Activated CD8-positive, alpha-beta memory T cell treated with anti-CD3 and anti-CD28 coated beads, Interleukin-2, amount 50 U/mL, for 48 hours (primary cell): ENCODE measurements at regions not wholly inside any gene's neighbourhood (a gene's known extent, or its start where the extent isn't known, plus 50 kb on each side); places are given as distances from the start of the nearest gene placed in this dataset.
A peak's percentile ranks its signal among the peaks of the same experiment; 100 is the strongest.

Experiments
- DNase-seq: peaks from one replicate; pipeline ENCODE4 v3.0.0-alpha.2; 2020

DNA sequence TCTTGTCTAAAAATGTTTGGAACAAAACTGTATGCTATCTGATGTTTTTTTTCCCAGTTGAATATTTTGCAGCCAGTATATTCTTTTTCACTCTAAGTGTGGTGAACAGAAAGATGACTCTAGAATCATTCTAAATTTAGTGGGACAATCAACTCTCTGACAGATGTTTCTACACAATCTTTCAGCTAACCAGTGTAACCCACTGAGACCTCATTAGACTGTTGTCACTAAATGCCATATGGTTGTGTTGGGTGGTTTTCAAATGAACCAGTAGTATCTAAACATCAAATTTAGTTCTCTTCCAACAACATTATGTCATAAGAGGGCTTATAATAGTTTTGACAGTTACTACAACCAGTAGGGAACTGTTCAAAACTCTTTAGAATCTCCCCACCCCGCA, 129.6 kb upstream of the PRLR start:
- no peak for DNase-seq

DNA sequence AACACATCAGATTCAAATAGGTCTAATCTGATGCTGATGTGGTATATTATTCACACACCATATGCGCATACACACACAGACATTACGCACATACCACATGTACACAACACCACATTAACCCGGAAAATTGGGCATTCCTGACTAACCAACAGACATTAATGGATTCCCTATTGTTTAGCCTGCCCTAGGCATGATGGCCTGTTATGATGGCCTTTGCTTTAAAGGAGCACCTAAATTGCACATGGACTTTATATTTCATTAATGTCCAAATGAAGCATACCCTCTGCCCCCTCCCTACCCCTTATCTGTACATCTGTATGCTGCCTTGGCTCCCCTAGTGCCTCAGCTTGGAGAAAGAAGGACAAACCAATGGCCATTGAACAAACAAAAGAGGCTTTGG, 127.7 kb upstream of the PRLR start:
- DNase-seq, result no peak

DNA sequence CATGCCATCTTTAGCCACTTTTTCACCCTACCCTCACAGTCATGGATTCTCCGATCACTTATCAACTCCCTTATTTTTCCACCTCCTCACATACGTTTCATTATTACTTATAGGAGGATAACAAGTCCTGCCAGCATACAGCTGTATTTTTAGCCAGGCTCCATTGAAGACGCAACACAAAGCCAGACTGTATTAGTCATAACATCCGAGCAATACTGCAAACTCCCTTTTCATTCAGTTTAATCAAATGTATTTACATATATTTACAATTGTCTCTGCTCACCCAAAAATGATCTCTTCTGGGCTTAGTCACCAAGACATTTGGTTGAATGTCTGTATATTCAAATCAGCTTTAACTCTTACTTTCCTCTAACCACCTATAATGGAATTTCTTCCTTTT, 126.4 kb upstream of the PRLR start:
- DNase-seq, result no peak

DNA sequence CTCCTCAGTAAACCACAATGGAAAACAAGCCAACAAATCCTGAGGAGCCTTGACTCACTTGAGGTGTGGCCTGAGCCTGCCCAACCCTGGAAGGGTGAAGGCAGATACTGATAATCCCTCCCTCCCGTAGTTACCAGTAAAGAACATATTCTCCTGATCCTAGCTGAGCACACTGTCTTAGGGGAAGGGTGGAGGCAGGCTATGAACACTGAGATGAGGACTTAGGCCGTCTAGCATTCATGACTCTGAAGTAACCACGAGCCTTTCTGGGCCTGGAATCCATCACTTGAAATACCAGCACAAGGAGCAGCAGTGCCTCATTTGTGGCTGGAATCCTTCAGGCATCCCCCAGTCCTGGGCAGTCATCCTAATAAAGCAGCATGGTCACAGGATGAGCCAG, 124.5 kb upstream of the PRLR start:
- DNase-seq, result no peak

DNA sequence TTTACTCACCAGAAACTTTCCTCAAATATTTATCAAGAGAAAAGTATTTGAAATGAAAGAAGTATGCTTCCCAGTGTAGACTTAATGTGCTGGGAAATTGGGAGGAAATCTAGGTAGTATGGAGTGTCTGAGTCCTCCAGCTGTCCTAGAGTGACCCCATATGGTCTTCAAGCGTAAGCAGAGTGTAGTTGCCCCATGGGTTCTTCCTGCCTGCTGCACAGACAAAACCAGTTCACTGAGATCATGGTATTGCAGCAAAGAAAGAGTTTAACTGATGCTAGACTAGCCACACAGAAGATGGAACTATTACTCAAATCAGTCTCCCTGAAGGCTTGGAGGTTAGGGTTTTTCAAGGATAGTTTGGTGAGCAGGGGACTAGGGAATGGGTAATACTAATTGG, 114.9 kb upstream of the PRLR start:
- DNase-seq, result no peak

DNA sequence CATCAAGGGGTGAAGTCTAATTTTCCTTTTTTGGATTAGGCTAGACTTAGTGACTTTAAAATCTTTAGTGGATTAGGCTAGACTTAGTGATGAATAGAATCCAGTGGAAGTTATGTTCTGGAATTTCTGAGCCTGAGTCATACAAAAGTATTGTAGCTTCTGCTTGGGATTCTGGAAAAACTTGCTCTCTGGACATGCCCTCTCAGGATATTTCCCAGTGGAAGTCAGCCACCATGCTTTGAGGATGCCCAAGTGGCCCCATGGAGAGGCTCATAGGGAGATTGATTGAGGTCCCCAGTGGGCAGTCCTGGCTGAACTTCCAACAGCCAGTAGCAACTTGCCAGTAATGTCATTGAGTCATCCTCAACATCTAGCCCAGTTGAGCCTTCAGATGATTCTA, 112.4 kb upstream of the PRLR start:
- DNase-seq, result no peak

DNA sequence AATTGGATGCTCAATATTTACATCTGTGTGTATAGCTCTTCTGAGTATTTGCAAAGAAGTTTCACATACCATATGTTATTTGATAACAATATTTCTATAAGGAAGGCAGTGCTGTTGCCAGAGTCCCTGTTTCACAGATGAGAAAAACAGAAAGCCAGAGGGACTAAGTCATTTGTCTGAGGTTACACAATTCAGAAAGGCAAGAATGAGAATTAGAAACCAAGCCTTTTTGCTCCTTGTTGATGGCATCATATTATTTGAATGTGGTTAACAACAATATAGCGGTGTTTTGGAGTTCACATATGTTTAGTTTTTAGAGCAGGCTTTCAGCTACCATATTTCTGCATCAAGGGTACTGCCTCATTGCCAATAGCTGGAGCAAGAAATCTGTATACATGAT, 110.9 kb upstream of the PRLR start:
- DNase-seq, result no peak

DNA sequence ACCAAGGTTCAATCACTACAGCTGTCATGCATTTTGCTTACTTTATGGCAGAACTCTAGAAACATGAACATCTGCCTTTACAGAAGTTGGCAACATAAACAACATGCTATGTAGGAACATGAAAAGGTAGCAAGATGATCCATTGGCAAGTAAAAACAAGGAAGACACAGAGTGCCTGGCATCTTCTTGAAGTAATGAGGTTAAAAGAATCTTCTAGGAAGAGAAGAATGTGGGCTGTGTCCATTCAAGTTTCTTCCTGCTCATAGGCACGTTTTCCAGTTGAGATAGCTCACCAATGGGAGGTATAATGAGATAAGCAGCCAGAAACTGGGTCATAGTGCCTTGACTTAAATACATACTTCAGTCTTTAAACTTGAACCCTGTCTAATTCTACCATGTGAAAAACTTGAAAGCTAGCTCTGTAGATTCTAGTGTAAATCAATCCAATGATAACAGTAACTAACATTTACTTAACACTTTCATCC, 109.4 kb upstream of the PRLR start:
- no peak for DNase-seq

DNA sequence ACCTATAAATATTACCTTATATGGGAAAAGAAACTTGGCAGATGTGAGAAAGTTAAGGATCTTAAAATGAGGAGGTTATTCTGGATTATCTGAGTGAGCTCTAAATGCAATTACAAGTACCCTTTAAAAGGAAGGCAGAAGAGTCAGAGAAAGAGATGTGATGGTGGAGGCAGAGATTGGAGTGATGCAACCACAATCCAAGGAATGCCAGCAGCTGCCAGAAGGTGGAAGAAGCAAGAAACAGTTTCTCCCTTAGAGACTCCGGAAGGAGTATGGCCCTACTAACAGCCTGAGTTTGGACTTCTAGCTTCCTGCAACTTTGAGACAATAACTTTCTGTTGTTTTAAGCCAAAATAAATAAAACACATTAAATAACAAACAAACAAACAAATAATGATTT, 108.7 kb upstream of the PRLR start:
- DNase-seq, result no peak

DNA sequence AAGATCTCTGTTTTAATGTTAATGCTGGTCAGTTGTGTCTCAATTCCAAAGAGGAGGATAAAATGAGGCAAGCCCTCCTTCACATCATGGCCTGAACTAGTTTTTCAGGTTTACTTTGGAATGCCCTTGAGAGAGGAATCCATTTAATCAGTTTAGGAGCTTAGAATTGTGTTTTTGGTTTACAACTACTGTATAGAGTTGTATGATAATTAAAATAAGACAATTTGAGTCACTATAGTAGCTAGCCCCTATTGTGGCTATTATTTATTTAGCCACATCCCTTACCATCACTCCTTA, 107.8 kb upstream of the PRLR start:
- no peak for DNase-seq

DNA sequence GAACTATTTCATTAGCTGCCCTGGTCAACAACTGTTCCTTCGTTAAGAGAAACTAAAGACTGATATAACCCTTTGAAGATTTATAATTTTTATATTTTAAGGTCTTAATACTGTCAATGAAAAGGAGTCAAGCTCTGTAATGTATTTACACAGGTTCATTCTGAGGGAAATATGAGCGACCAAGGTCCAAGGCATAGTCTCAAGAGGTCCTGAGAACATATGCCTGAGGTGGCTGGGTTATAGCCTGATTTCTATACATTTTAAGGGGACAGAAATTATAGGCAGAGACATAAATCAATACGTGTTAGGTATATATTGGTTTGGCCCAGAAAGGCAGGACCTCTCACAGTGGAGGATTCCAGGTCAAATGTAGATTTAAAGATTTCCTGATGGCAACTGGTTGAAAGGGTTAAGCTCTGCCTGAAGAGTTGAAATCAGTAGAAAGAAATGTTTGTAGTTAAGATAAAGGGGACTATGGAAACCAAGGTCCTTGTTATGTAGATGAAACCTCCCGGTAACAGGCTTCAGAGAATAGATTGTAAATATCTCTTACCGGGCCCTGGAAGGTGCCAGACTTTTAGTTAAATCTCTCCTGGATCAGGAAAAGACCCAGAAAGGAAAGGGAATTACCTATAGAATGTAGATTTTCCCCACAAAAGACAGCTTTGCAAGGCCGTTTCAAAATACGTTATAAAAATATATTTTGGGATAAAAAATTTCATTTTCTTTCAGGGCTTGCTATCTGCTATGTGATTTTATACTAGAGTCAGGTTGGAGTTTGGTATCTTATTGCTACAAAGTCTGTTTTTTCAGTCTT, 107.3 kb upstream of the PRLR start:
- DNase-seq, result no peak

DNA sequence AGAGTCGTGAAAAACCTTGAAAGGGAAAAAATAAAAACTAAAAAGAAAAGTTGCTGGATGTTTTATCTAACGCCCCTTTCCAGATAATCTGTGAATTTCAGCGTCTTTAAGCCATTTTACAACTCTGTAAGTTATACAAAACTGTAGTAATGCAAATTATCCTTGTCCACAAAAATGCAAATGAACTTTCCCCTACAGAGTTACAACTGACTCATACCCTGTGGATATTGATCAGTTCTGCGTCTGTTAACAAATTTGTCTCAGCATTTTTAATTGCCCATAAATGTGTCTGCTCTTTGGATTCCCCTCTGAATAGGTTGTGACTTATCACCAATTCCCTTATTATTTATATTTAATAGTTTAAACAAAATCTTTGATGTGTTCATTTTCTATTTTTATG, 105.9 kb upstream of the PRLR start:
- no peak for DNase-seq

DNA sequence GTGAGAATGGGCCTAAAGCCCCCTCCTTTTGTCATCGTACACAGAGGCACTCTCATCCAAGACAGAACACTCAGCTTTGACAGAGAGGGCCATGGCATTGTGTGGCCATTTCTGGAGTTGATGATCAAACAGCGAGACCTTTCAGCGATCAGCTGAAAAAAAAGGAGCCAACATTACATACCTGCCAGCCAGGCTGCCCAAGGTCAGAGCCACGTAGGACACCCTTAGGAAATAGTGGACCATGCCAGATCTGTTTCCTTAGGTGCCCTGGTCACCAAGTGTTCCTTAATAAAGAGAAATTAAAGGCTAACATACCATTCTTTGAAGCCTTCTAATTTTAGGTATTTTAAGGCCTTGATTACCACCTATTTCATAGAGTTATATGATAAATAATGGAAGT, 105.5 kb upstream of the PRLR start:
- no peak for DNase-seq

DNA sequence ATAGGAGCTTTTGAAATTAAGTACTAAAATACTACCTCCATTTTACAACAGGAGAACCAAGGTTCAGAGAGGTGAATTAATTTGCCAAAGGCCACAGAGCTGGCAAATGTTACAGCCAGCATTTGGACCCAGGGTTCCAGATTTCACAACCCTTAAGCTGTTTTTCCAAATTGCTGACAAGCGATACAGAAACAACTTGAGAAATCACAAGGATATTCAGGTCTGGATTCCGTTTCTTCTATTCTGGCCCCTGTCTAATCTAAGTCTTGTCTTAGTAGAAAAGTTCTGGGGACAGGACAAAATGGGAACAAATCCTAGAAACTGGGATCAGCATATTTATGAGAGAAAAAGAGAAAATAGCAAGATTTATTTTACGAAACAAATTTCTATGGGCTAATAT, 103.1 kb upstream of the PRLR start:
- DNase-seq, result no peak

DNA sequence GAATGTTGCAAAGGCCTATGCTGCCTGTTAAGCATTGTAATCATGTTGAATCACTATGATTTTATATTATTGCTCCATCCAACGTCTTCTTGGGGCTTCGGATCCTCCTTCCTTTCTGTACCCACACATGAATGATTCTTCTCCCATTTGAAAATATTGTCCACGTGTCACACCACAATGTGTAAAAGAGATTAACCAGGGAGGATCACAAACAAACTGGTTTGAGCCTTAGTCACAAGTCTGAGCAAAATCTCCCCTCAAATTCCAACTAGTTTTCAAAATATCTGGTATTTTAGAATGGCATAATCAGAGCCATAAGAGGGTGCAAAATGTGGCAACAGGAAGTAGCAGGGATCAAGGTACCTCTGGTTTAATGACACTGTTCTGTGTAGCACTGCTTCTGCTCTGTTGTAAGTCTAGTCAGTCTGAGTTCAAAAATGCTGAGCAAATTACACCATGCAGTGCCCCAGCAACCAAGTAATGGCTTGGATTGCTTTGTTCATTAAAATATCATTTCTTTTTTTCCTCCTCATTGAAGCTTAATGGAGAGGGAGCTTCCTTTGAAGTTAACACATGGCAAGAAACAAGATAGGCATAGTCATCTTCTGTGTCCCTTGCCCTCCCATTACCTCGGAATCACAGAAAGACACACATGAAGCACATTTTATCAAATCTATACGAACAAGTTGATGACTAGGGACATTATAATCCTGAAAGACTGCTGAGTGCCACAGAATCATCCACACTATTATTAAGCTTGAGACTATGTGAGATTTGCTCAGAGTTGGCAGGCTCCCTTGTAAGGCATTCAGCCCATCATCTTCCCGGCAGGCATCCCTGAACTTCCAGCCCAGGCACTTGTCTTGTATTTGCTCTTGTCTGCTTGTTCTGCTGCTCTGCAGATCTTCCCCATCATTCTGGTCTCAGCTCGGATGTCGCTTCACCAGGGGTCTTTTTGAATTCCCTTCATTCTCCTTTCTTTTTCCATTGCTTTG, 102.0 kb upstream of the PRLR start:
- no peak for DNase-seq

DNA sequence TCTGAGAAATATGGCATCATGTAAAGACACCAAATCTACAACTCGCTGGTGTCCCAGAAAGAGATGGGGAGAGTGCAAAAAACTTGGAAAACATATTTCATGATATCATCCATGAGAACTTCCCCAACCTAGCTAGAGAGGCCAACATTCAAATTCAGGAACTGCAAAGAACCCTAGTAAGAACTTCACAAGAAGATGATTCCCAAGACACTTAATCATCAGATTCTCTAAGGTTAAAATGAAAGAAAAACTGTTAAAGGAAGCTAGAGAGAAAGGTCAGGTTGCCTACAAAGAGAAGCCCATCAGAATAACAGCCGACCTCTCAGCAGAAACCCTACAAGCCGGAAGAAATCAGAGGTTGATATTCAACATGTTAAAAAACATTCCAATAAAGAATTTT, 95.5 kb upstream of the PRLR start:
- DNase-seq, result no peak

DNA sequence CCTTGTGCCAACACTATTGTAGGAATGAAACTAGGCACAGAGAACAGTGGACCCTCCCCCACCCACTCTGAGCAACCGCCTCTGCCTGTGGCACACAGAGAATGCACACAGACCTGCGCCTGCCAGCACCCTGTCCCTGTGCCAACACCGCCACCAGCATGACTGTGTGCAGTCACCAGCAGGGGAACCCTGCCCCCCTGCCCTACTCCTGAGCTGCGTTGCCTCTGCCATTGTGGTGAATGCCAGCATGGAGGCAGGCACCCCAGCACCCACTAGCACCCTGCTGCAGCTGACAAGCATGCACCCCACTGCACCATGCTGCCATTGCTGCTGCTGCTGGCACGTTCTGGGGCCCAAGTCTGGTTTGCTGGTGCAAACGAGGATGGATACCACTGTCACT, 94.4 kb upstream of the PRLR start:
- DNase-seq, result no peak

DNA sequence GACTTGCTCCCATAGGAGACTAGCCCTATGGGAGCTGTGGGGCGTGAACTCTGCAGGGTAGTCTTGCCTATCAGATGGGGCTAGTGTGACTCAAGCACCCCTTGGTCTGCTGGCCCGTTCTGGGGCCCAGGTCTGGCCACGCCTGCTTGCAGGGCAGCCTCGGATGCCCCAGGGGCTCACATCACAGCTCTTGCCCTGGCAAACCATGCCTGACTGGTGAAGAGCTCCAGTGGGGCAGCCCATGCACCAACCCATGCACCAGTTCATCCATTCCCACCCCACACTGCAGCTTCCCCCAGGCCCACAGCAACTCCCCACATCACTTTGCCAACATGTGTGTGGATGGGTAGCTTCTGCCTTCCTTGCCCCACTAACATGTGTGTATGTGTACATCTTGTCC, 93.9 kb upstream of the PRLR start:
- DNase-seq, result no peak

DNA sequence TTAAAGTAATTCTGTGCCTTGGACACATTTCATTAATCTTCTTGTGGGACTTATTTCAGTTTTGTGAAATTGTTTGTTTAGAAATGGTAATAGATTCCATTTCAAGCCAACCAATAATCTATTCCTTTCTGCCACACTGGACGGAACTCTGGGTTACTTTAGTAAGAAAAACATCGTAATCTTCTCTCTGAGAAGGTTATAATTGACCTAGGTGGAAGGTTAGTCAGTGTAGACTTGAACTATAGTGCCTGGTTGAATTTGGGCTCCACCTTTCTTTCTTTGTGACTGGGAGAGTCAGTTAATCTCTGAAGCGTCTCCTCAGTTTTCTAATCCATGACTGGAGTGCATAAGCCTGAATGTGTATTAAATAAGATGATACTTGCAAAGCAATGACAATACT, 89.7 kb upstream of the PRLR start:
- DNase-seq, result no peak

DNA sequence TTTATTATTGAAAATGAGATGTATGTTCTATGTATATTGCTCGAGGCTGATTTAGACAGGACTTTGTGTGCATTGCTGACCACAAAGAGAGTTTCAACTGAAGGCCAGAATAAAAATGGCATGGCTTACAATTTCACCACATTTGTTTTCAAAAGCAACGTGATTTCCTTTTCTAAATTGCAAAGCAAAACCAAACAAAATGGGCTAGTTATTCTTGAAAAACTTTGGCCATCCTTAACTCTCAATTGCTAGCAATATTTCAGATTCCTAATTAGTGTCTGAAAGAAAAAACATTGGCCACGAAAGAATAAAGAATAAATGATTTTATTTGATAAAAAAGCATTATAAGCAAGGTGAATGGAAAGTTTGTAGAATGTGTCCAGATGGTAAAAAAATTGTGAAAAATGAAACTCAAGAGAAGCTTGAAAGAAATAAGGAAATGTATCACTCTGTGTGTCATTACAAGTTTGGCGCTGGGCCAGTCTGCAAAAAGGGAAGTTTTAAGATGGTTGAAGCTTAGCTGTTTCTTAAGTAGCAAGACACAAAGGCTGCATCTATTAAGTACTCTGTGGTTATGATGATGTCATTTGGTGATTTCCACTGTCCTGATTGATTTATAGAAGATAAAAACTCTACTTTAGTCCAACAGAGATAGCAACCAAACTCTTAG, 89.2 kb upstream of the PRLR start:
- peak; percentile 78 for DNase-seq

DNA sequence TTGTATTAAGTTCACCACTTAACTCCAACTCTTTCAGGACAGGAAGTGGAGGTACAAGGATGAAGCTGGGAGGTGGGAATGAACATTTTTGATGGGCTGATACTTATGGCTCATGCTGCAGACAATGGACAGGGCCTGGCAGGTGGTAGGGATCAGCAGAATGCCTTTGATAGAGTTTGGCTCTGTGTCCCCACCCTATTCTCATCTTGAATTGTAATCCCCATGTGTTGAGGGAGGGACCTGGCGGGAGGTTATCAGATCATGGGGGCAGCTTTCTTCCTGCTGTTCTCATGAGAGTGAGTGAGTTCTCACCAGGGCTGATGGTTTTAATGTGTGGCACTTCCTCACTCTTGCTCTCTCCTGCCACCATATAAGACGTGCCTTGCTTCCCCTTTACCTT, 87.3 kb upstream of the PRLR start:
- DNase-seq, result no peak

DNA sequence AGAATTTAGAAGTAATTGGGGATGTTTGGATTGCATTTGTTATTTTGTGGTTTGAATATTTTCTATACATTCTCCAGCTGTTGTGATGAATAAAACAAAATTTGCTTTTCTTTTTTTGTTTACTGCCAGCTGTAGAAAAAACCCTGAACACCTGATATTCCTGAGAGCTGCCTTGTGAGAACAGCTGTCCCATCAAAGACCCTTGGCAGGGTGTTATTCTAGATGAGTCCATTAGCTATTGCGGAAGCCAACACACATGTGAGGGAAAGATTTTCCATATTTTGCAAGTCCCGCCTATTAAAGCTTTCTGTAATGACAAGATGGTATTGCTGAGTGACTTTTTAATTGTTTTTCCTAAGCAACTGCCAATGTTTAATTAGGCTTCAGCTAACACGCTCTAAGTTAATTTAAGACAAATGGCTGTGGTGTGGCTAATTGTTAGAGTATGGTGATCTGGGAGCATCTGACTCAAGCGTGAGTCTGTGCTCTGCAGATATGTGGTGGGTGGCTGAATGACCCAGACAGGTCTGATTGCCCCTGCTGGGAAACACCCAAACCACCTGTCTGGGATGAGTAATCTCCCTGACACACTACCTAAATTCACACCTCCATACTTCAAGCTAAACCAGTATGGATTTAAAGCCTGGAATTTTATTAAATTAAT, 86.5 kb upstream of the PRLR start:
- DNase-seq, result no peak

DNA sequence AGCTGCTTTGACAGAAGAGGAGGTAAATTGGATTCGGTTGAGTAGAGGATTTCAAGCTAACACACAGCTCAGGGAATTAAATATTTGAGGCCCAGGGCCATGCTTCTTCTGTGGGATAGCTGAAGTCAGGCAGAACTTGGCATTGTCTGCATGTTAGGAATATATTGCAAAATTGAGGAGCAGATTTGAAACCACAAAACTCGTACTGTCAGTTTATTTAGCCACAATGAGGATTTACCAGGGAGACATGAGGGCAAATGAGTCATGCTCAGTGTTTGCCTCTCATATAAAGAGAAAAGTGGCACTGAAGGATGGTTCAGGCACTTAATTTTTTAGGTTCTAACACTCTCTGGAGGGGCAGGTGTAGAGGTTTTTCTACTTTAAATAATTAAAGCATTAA, 83.0 kb upstream of the PRLR start:
- no peak for DNase-seq
